ENCODE measurements at regions not wholly inside any gene's neighbourhood (a gene's known extent, or its start where the extent isn't known, plus 50 kb on each side); places are given as distances from the start of the nearest gene placed in this dataset.

DNA sequence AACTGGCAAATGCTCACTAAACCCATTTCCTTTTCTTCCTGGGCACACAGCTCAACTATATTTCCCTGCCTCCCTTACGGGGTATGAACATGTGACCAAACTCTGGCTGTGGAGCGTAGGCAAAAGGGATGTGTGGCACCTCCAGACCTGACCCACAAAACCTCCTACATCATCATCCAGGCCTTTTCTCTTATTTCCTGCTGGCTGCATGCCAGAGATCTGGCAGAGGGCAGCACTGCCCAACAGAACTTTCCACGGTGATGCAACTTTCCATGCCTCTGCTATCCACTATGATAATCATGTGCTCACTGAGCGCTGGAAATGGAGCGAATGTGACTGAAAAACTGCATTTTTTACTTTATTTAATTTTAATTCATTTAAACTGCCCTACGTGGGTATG lies 99.6 kb upstream of the CACNA1E start:
- no peak for DNase-seq (ENCODE audit: low read depth in 1 of 2, low spot score in 1 of 2)

DNA sequence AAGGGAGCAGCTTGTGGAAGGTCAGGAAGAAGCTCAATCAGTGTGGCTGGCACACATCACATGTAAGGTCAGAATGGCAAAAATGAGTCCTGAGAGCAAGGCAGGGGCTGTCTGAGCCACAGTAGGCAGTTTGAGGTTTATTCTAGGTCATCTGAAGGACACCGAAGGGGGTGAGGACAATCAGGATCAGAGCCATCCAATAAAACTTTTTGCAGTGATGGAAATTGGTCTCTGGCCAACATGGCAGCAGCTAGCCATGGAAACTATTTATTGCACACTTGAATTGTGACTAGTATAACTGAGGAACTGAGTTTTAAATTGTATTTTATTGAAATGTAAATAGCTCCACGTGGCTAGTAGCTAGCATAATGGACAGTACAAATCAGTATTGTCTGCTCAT lies 97.0 kb upstream of the CACNA1E start:
- DNase-seq (ENCODE audit: low read depth in 1 of 2, low spot score in 1 of 2): no peak

DNA sequence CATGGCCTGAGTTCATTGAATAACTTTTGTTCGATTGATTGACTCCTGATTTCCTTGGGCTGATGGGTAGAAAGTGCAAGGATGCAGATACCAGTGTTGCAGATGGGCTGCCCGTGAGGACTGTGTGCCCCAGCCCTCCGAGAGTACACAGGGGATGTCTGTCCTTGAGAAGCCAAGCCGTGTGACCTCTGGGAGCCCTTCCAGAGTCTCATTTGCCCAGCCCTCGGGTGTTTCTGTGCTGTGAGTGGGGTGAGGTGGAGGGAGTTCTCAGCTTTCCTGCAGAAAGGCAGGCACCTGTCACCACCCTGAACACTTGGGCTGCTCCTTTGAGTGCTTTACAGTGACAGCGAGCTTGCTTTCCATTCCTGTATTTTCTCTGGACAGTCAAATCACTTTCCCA lies 96.4 kb upstream of the CACNA1E start:
- no peak for DNase-seq (ENCODE audit: low read depth in 1 of 2, low spot score in 1 of 2)

DNA sequence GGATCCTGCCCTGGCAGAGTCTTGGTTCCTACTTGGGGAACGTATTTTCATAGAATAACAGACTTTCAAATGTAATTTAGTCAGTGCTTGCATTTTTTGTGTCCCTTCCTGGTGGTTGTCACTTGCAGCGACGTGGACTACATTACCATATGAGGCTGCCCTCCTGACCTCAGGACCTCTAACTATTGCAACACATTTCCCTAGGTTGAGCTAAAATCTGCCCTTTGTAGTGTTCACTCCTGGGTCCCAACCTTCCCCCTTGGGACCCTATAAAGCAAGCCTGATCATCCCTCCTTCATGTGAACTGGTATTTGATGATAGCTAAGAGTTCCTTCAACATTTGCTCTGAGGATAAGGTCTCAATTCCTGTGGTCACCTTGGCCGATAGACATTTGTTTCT lies 95.6 kb upstream of the CACNA1E start:
- no peak for DNase-seq (ENCODE audit: low read depth in 1 of 2, low spot score in 1 of 2)

DNA sequence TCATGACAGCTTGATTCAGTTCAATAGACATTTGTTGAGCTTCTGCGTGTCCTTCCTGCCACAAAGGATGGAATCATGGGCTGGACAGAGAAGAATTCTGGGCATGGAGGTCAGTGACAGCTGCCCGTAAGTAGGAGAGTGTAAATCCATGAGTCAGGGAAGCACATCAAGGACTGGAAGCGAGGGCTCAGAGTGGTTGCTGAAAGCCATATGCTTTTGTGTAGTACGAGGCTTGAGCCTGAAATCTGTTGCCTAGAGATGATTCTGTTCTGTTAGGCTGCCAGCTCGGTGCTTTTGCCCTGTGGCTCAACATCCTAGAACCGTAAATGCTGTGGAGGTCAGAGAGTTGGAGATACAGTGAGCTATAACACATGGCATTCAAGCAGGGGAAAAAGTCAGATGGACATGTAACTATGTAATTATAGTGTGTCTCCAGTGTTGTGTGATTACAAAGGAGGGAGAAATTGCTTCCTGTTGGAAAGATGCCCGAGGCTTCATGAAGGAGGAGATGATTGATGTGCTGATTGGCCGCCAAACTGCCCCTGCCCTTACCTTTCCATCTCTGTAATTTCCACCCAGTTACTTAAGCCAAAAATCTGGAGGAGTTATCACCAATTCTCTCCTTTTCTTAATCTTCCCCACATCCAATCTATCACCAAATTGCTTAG lies 92.8 kb upstream of the CACNA1E start:
- no peak for DNase-seq (ENCODE audit: low read depth in 1 of 2, low spot score in 1 of 2)

DNA sequence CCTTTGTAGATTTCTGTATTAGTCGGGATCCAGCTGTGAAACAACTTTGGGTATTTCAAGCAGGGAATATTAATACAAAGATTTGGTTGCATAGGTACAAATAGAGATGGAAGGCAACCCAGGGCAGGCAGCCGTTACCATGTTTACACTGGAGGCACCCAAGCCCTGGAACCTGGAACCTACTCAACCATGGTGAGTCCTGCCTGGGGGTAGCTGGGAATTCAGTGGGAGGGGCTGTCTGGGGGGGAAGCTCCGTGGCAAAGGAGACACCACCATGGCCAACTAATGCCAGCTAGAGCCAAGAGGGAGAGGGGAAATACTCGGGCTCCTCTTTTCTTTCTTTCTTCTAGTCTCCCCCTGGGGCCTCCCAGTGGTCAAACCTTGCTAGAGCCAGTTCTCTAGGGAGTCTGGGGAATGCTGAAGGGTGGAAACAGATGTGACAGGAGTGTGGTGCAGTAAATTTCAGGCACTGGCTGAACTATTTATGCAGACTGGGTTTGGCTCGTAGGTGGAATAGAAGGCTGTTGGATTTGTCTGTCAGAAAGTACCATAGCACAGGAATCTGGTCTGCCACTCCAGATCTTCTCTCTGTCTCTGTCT lies 91.9 kb upstream of the CACNA1E start:
- no peak for DNase-seq (ENCODE audit: low read depth in 1 of 2, low spot score in 1 of 2)

DNA sequence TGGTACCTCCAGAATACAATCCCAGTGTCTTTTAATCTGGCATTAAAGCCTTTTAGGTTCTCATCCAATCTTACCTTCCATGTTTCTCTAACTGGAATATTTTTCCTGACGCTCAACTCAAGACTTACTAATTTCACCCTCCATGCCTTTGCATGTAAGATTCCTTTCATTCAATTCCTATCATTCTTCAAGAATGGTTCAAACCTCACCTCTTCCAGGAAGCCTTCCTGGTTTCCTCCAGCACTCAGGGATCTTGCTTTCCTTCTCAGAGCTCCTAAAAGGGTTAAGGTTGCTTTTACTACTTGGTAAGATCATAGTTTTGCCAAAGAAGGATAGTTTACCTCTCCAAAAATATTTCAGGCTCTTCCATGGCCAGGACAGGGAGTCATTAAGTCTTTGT lies 91.2 kb upstream of the CACNA1E start:
- DNase-seq (ENCODE audit: low read depth in 1 of 2, low spot score in 1 of 2): no peak

DNA sequence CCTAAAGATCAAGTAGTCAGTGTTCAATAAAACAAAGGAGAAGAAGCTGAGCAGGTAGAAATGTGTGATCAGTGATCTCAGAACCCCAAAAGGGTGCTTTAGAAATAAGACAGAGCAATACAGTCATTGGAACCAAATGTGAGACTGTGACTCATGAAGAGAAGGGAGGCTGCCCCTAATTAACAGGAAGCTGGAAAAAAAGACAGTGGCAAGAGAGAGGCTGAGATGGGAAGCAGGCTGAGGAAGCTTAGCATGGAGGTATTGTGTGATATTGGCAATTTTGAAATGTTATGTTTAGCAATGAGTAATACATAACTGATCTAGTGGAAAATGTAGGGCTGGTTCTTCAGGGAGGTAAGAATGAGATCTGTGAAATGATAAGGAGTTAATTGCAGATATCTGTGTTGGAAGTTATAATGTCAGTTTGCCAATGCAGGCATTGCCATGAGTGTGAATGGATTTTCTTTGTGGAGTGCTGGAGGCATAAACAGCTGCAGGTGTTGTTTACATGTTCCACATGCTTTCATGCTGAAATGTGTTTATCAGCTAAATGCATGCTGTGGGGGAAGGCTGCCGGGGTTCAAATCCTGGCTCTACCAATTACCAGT lies 90.6 kb upstream of the CACNA1E start:
- no peak for DNase-seq (ENCODE audit: low read depth in 1 of 2, low spot score in 1 of 2)

DNA sequence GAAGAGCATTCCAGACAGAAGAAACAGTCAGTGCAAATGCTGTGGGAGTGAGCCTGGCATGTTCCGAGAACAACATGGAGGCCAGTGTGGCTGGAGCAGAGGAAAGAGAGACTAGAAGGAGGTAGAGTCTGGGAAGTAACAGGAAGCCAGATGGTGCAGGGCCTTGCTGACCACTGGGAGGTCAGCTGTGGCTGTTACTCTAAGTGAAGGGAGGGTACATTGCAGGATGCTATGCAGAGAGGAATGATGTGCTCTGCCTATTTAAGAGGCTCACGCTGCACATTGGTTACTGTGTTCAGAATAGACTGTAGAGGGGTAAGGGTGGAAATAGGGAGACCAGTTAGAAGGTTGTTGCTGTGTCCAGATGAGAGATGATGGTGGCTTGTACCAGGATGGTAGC lies 88.6 kb upstream of the CACNA1E start:
- no peak for DNase-seq (ENCODE audit: low read depth in 1 of 2, low spot score in 1 of 2)

DNA sequence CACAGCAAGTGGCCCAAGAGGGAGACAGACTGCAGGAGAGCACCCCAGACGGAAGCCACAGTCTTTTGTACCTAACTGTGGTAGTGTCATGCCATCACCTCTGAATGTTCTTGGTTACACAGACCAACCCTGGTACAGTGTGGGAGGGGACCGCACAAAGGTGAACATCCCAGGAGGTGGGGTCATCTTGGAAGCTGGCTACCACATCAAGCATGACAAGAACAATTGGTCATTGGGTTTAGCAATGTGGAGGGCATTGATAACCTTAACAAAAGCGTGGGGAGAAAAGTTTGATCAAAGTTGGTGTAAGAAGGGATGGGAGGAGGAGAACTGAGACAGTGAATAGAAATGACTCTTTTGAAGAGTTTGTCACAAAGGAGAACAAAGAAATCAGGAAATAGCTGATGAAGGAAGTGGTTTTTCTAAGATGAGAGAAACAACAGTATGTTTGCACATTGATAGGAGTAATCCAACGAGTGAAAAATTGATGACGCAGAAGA lies 87.1 kb upstream of the CACNA1E start:
- peak in 1 of 2 donors; percentile 8 for DNase-seq (ENCODE audit: low read depth in 1 of 2, low spot score in 1 of 2)

DNA sequence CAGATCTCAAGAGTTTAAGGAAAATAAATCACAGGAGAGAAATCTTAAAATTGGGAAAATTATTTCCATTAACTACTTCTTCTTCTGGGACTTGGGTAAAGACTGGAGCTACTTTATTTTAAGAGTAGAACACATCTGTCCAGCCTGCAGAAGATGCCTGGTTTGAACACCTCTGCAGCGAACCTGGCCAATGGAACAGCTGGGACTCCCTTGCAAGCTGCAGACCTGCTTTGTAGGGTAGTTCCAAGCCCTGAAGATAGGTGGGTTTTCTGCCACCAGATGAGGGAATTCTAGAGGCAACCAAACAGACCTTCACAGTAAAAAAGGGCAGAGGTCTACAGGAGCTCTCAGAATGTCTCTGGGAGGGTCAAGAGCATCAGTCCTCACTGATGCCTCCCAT lies 86.5 kb upstream of the CACNA1E start:
- no peak for DNase-seq (ENCODE audit: low read depth in 1 of 2, low spot score in 1 of 2)

DNA sequence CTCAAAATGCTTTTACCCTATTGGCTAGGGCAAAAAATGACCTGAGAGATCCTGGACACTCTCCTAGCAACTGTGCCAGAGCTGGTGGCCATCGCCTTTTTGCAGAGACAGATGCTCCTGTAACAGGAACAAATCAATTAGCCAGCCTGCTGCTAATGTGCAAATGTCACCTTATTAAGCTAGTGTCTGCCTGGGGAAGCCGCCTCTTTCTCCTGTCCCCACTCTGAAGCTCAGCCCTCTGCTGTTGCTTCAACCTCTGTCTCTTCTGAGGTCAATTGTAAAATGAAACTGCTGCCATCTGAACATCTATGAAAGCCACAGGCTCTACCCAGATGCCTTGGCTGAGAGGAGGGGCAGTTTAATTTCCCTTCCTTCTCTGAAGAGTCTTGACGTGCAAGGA lies 85.5 kb upstream of the CACNA1E start:
- no peak for DNase-seq (ENCODE audit: low read depth in 1 of 2, low spot score in 1 of 2)

DNA sequence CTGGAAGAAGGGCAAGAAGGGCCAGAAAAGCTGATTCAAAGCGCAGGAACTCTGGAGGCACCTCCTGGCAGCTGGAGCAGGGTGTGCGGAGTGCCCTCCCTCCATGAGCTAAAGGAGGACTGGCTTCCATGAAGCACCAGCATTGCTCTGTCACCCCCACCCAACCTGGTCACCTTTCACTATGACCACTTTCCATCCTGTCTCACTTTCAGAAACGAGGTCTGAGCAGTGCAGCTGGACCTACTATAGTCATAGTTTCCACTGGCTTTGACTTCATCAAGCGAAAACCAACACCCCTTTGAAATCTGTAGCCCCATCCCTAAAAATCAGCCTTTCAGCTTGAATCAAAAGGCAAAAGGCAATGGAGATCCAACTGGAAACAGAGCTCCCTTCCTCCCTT lies 84.8 kb upstream of the CACNA1E start:
- DNase-seq (ENCODE audit: low read depth in 1 of 2, low spot score in 1 of 2): no peak

DNA sequence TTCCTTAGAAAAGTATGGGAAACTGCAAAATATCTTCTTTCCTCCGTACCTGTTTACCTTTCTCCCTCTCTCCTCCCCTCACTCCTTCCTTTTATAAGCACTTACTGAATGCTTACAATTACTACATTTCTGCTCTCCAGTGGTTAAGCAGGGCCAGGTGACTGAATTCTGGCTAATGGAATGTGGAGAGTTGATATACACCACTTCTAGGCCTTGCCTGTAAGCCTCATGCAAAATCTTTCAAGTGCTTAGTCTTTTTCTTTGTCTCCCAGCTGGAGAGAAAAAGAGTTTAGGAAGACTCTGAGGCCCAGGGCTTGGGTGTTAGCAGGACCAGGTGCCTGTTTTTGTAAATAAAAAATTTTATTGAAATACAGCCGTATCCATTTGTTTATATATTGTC lies 77.7 kb upstream of the CACNA1E start:
- DNase-seq (ENCODE audit: low read depth in 1 of 2, low spot score in 1 of 2): no peak

DNA sequence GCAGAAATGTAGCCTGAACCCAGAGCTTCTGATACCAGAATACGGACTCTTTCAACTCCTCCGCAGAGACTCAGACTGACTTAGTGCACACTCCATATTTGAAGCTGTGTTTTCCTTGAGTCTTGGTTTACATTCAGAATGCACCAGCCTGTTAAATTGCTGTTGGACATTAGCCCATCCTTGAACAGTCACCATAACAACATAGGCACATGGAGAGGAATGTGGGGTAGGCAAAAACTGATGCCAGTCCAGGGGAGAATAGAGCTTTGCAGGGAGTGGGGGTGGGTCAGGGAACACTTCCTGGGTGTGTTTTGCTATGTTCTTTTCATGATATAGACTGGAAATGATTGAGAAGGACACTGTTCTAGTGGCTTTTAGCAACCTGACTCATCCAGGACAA lies 76.3 kb upstream of the CACNA1E start:
- DNase-seq (ENCODE audit: low read depth in 1 of 2, low spot score in 1 of 2): no peak

DNA sequence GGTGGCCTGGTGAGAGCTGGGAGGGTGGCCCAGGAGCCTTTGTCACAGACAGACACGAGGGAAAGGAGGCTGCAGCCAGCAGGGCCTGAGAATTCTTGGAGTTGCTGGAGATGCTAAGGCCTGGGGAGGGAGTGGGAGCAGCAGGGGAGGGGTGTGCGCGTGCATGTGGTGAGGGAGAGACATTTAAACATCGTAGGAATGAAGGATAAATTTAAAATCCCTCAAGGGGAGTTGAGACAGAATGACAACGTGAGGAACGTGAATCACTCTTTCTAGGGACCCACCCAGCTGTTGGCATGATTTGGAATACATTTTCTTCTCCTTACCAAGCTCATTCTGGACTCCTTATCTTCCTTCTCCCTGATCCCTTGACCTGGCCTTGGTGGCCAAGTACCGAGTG lies 73.3 kb upstream of the CACNA1E start:
- no peak for DNase-seq (ENCODE audit: low read depth in 1 of 2, low spot score in 1 of 2)

DNA sequence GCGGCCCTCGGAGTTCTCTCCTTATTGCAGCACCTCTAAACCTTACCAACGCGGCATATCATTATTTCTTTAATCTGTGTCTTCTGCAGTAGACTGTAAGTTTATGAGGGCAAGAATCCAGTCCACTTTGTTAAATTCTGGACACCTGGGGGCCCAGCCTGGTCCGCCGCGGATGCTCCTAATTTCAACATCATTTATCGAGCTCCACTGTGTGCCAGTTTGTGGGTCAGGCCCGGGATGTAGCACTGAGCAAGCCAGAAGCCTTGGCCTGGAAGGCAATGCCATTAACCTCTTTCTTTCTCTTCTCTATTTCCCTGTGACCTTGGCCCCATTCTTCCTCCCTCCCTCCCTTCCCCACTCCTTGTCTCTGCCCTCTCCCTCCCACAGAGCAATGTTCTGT lies 70.6 kb upstream of the CACNA1E start:
- no peak for DNase-seq (ENCODE audit: low read depth in 1 of 2, low spot score in 1 of 2)

DNA sequence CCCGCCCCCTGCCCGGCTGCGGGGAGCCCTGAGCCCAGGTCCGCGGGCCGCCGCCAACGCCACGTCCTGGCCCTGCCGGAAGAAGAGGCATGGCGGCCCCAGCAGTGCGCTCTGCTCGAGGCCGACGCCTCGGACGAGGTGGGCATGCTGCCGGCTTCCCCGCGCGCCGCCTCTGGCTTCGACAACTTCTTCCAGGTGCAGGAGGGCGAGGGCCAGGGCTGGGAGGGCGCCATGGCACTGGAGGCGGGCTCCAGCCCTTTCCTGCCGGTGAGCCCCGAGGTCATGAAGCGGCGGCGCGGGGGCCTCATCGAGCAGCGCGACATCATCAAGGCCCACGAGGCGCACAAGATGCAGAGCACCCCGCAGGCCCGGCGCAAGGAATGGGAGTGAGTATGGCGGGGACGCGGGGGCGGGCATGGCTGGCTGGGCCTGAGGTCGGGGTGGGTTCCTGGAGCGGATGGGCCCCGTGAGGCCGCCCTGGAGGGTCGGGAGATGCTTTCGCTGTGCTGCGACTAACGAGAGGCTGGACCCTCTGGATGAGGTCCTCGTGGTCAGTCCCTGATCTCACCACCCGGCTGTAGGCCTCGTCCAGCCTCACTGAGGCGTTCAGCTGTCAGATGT lies 70.0 kb upstream of the CACNA1E start:
- DNase-seq (ENCODE audit: low read depth in 1 of 2, low spot score in 1 of 2): no peak

DNA sequence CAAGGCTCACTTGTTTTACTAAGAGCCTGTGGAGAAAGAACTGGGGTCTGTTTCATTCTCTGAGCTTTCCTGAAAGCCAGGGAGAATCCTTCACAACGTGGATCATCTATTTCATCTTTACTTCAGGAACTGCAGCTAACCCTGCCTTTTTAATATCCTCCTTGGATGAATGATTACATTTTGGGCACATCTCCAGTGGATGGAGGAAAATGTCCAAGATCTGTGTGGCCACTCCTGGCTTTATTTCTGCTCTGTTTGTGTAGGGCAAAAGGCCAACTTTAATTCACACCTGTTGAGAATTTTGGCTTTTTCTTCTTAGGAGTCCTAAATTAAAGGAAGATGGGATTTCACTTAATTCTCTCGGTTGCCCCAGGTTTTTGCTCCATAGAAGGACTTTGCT lies 69.5 kb upstream of the CACNA1E start:
- no peak for DNase-seq (ENCODE audit: low read depth in 1 of 2, low spot score in 1 of 2)

DNA sequence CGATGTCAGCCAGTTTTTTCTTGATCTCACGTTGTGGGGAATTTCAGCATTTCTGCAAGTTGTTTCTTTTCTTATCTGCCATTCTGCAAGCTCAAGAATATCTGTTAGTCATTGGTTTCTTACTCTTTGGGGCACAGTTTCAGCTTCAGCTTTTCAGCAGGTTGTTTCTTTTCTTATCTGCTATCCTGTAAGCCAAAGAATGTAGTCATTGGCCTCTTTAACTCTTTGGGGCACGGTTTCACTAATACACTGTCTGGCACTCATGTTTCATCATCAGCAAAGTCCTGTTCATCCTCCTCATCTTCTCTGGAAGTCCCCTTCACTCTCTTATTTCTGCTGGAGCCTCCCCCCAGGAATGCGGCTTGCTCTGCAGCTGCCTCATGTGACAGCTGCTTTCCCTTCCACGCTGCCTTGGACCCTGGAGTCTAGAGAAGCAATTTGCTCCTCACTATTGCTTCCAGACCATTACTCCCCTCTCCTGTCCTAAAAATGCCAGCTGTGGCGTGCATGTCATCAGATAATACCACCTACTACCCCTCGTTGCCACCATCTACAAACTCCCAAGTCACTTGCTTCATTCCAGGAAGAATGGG lies 67.0 kb upstream of the CACNA1E start:
- DNase-seq (ENCODE audit: low read depth in 1 of 2, low spot score in 1 of 2): no peak

DNA sequence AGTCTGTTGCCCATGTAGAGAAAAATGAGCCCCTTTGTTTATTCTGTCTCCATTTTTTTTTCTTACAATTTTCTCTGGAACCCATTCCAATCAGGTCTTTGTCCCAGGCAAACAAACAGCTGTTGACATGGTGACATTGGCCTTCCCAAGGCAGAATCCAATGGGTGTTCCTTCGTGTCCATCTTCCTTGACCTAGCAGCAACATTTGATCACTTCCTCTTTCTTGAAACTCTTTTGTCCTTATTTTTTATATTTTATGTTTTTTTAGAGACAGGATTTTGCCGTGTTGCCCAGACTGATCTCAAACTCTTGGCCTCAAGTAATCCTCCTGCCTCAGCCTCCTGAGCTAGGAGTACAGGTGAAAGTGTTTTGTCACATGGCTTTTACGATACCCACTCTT lies 65.4 kb upstream of the CACNA1E start:
- no peak for DNase-seq (ENCODE audit: low read depth in 1 of 2, low spot score in 1 of 2)

DNA sequence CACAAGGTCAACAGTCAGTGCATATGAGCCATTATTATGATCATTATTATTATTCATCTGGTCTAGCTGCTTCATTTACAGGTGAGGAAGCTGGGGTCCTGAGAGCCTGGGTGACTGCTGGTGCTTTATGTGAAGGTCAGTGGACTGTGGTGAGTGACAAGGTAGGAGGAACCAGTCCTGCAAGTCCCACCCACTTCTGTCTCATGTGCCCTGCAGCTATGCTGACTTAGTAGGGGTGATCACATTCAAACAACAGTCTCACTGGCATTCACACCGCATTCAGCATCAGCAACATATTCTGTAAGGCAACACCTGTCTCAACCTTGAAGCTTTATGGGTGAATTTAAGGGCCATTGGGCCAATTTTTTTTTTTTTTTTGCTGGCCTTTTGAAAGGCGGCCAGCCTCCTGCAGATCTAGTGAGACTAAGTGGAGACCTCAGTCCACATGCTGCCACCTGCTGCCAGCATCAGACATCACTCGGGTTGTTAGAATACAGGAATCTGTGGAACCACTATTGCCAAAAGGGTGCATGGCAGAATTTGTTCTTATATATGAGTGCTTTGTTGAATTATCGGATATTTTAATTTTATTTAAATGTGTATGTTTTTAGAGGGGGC lies 59.9 kb upstream of the CACNA1E start:
- DNase-seq (ENCODE audit: low read depth in 1 of 2, low spot score in 1 of 2): no peak
